Astrocyte of the cerebellum (primary cell): ENCODE measurements at regions not wholly inside any gene's neighbourhood (a gene's known extent, or its start where the extent isn't known, plus 50 kb on each side); places are given as distances from the start of the nearest gene placed in this dataset.

ENCODE experiments used
- DNase-seq: peaks from one replicate; pipeline ENCODE4 v3.0.0-alpha.2; 2011; ENCODE audit warnings: low read depth
- H3K4me3 ChIP-seq: 2 replicates; pipeline ENCODE4 v1.5.1; 2011; ENCODE audit warnings: mild to moderate bottlenecking, low read depth, low read length, moderate library complexity
- CTCF ChIP-seq: IDR thresholded peaks from 2 replicates; pipeline ENCODE4 v1.5.1; 2012; ENCODE audit warnings: low read length, low read depth, moderate library complexity, mild to moderate bottlenecking; ENCODE audit errors: missing control alignments
- in situ Hi-C: cut with HindIII; loops from 2 replicates; pipeline ENCODE4 v1.10.0; 2017; ENCODE audit warnings: low sequenced_read_pairs

DNA sequence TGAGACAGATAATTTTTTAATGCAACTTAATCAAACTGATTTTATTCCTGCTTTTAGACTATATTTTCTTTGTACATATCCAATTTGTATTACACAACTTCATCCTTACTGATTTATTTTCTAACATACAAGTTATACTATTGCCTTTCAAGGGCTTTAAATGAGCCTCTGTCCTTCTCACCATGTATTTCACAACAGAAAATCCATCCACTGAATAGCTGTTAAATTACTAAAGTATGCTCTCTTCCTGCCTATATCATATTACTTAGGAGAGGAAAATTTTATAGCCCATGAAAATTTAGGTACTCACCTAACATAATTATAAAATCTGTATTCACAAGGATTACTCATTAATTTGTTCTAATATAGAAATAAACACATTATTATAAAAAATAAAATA is 528.6 kb downstream of the ANKRD50 start:
- TF ChIP-seq CTCF, result no peak
- no peak overlapping the region for H3K4me3 ChIP-seq
- no peak for DNase-seq
- in situ Hi-C loops, result no loop called here

DNA sequence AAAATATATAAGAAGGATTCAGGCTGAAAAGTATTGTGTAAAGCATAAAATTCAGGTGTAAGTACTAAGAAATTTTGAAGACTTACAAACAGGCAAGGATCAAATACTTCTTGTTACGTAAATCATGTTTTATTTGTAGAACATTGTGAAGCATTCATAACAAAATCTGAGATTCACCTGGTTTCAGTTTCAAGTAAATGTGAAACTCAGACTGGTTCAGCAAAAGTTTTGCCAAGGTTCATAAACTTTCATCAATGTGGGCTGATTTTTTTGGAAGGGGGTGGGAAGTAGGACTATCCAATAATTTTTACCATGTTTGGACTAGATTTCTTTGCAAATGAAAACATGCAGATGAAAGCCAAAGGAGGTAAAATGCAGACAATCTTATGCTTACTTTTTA is 527.7 kb downstream of the ANKRD50 start:
- in situ Hi-C loops, result no loop called here

DNA sequence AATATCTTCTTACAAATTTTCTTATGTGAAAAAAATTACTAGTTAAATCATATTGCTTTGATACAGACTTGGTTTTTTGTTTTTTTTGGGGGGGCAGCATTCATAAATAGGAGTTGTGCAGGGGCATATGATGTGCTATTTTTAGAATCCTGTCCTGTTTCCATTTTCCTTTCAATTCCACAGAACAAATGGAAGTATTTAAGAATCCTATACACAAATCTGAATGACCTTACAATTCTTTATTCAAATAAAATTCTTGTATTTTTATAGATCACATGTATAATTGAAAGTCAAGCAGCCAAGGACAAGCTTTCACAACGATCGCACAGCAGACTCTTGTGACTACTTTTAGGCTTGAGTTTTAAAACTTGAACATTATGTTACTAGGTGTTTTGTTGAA is 523.9 kb downstream of the ANKRD50 start:
- TF ChIP-seq CTCF, result no peak
- DNase-seq, result no peak
- in situ Hi-C loops, result no loop called here
- H3K4me3 ChIP-seq, result no peak overlapping the region

More for the DNA sequence above, 527.7 kb downstream of the ANKRD50 start:
- H3K4me3 ChIP-seq, result no peak overlapping the region
- TF ChIP-seq CTCF, result no peak
- no peak for DNase-seq

DNA sequence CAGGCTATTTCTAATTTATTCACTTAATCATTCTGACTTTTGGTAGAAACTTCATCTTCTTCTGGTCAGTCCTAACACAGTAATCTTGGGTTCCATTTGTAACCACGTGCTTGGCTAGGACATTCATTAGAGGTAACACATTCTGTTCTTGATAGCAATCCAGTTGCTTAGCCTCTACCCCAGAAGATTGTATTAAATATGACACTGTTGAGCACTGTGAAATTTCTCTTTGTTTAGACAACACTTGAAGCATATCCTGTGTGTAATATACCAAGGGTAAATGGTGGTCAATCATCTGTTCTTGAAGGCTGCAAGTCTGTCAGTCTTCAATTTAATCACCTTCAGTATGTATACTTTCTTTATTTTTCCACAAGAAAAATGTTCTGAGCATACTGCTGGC is 523.0 kb downstream of the ANKRD50 start:
- H3K4me3 ChIP-seq, result no peak overlapping the region
- in situ Hi-C loops, result no loop called here
- DNase-seq, result no peak
- no peak for TF ChIP-seq CTCF

- H3K4me3 ChIP-seq, result no peak overlapping the region
- TF ChIP-seq CTCF, result no peak
- in situ Hi-C loops, result no loop called here
- no peak for DNase-seq
These were observed 521.2 kb downstream of the ANKRD50 start for GRCh38 chr4:124191329-124191728.

GRCh38 chr4:124192544-124192943 is 520.0 kb downstream of the ANKRD50 start:
- no peak for TF ChIP-seq CTCF
- no peak for DNase-seq
- in situ Hi-C loops, result no loop called here
- no peak overlapping the region for H3K4me3 ChIP-seq

- in situ Hi-C loops, result no loop called here
- no peak for DNase-seq
- no peak for TF ChIP-seq CTCF
- no peak overlapping the region for H3K4me3 ChIP-seq
These were observed 513.3 kb downstream of the ANKRD50 start for GRCh38 chr4:124199185-124199584.
